CD14-positive monocyte (primary cell): ENCODE measurements at regions not wholly inside any gene's neighbourhood (a gene's known extent, or its start where the extent isn't known, plus 50 kb on each side); places are given as distances from the start of the nearest gene placed in this dataset.

Source experiments
- DNase-seq, 3 donors: peaks; one replicate each; pipeline ENCODE4 v3.0.0-alpha.2; 2011 to 2022
- H2AFZ ChIP-seq: 2 replicates; pipeline ENCODE4 v1.6.0; 2012; ENCODE audit warnings: mild to moderate bottlenecking, low read depth, low read length, inconsistent platforms; ENCODE audit not compliant: insufficient read depth, poor library complexity, severe bottlenecking
- H3K27ac ChIP-seq, 2 donors: 1 replicate in 1 of 2; 2 replicates in 1 of 2; pipeline ENCODE4 v1.5.1; 2012 to 2013; ENCODE audit warnings: low read length in 2 of 2, control low read depth in 1 of 2, inconsistent platforms in 1 of 2, low read depth in 1 of 2, mild to moderate bottlenecking in 1 of 2
- H3K27me3 ChIP-seq, 2 donors: one replicate each; pipeline versions ENCODE4 v1.6.0 to v1.6.1; 2011 to 2013; ENCODE audit warnings: low read length in 2 of 2; ENCODE audit not compliant: control insufficient read depth in 2 of 2, insufficient read depth in 2 of 2
- H3K36me3 ChIP-seq, 2 donors: replicated peaks in 1 of 2; 1 replicate in 1 of 2; 2 replicates in 1 of 2; pipeline versions ENCODE4 v1.5.1 to v1.6.1; 2012 to 2013; ENCODE audit warnings: low read length in 2 of 2, control low read depth in 1 of 2, inconsistent platforms in 1 of 2, mild to moderate bottlenecking in 1 of 2; ENCODE audit not compliant: insufficient read depth in 2 of 2, control insufficient read depth in 1 of 2
- H3K4me1 ChIP-seq, 2 donors: 1 replicate in 1 of 2; 2 replicates in 1 of 2; pipeline versions ENCODE4 v1.5.1 to v1.6.1; 2012 to 2013; ENCODE audit warnings: low read length in 2 of 2, control low read depth in 1 of 2, inconsistent platforms in 1 of 2, mild to moderate bottlenecking in 1 of 2, moderate library complexity in 1 of 2; ENCODE audit not compliant: insufficient read depth in 2 of 2, control insufficient read depth in 1 of 2
- H3K4me2 ChIP-seq: replicated peaks from 2 replicates; pipeline ENCODE3; 2012; ENCODE audit warnings: low read length, moderate library complexity, mild to moderate bottlenecking; ENCODE audit not compliant: poor library complexity, severe bottlenecking; ENCODE audit errors: extremely low read depth
- H3K4me3 ChIP-seq, 3 experiments: fragments of 200-600 bp in 1 of 3; sonication (generic) in 1 of 3; replicated peaks in 1 of 3; 1 replicate in 2 of 3; 2 replicates in 1 of 3; pipeline ENCODE4 v1.5.1; 2011 to 2013; ENCODE audit warnings: low read length in 3 of 3, mild to moderate bottlenecking in 3 of 3, control low read depth in 2 of 3, low read depth in 2 of 3, inconsistent platforms in 1 of 3, moderate library complexity in 1 of 3
- H3K79me2 ChIP-seq: 2 replicates; pipeline ENCODE4 v1.6.0; 2012; ENCODE audit warnings: mild to moderate bottlenecking, control low read depth, inconsistent platforms, low read length, moderate library complexity; ENCODE audit not compliant: insufficient read depth
- H3K9ac ChIP-seq: 2 replicates; pipeline ENCODE4 v1.6.0; 2017; ENCODE audit warnings: low read length, mild to moderate bottlenecking; ENCODE audit not compliant: insufficient read depth, poor library complexity, severe bottlenecking
- H3K9me3 ChIP-seq, 2 donors: replicated peaks in 1 of 2; 1 replicate in 1 of 2; 2 replicates in 1 of 2; pipeline versions ENCODE4 v1.5.1 to v1.6.1; 2012 to 2013; ENCODE audit warnings: low read length in 2 of 2, control low read depth in 1 of 2; ENCODE audit not compliant: control insufficient read depth in 1 of 2, insufficient read depth in 1 of 2
- H4K20me1 ChIP-seq: 2 replicates; pipeline ENCODE4 v1.6.0; 2012; ENCODE audit warnings: mild to moderate bottlenecking, low read length, control low read depth, moderate library complexity; ENCODE audit not compliant: insufficient read depth
- H3K27ac Mint-ChIP-seq, 7 donors: one replicate each; pipeline ENCODE4 v1.8.0; 2020; ENCODE audit warnings: mild to moderate bottlenecking in 7 of 7, mixed read lengths in 7 of 7, moderate library complexity in 6 of 7, inconsistent platforms in 2 of 7
- H3K27me3 Mint-ChIP-seq, 3 donors: one replicate each; pipeline ENCODE4 v1.8.0; 2021 to 2022; ENCODE audit warnings: low read depth in 3 of 3, mild to moderate bottlenecking in 3 of 3, mixed read lengths in 3 of 3, moderate library complexity in 3 of 3, inconsistent platforms in 1 of 3
- H3K36me3 Mint-ChIP-seq, 2 donors: one replicate each; pipeline ENCODE4 v1.8.0; 2020; ENCODE audit warnings: mixed read lengths in 2 of 2, inconsistent platforms in 1 of 2, mild to moderate bottlenecking in 1 of 2
- H3K4me1 Mint-ChIP-seq: one replicate; pipeline ENCODE4 v1.8.0; 2020; ENCODE audit warnings: mild to moderate bottlenecking, mixed read lengths
- H3K4me3 Mint-ChIP-seq, 2 donors: one replicate each; pipeline ENCODE4 v1.8.0; 2020; ENCODE audit warnings: mild to moderate bottlenecking in 2 of 2, mixed read lengths in 2 of 2, moderate library complexity in 1 of 2
- H3K9me3 Mint-ChIP-seq, 7 donors: one replicate each; pipeline ENCODE4 v1.8.0; 2020 to 2022; ENCODE audit warnings: mixed read lengths in 7 of 7, mild to moderate bottlenecking in 6 of 7, moderate library complexity in 6 of 7, inconsistent platforms in 2 of 7
- CTCF ChIP-seq: fragments of 200-600 bp; IDR thresholded peaks from one replicate; pipeline ENCODE4 v1.8.0; 2022; ENCODE audit warnings: antibody characterized with exemption, mild to moderate bottlenecking
- WGBS: methylation state at CpG from one replicate; pipeline ENCODE4 v1.1.5; 2013; ENCODE audit warnings: missing lambda C conversion rate; ENCODE audit not compliant: insufficient coverage; 5-methylcytosine and 5-hydroxymethylcytosine counted together
- intact Hi-C, 2 donors: fragments of 100-400 bp; cut with micrococcal nuclease; formaldehyde crosslinking; loops; one replicate each; pipeline versions ENCODE4 v1.15.0 to v1.15.1; 2023

GRCh38 chr5:23332650-23333251 lies 174.7 kb upstream of the PRDM9 start:
- WGBS = no CpG with 5 or more reads among the region's 1 CpG

GRCh38 chr5:23330726-23331125 lies 176.7 kb upstream of the PRDM9 start:
- Histone ChIP-seq H3K27me3 (no peaks in the 10 kb centered on the region), H3K27ac (no peak overlapping the region), H2AFZ (no peak overlapping the region), H3K9me3 (no peaks in the 10 kb centered on the region), H4K20me1 (no peaks in the 10 kb centered on the region), H3K79me2 (no peaks in the 10 kb centered on the region), H3K4me1 (no peaks in the 10 kb centered on the region), H3K9ac (no peak overlapping the region), H3K4me2 (no peak overlapping the region), H3K36me3 (no peaks in the 10 kb centered on the region), H3K4me3 (no peak overlapping the region)
- Mint-ChIP-seq H3K4me3 (no peak overlapping the region), H3K36me3 (no peaks in the 10 kb centered on the region), H3K27me3 (no peaks in the 10 kb centered on the region), H3K4me1 (no peaks in the 10 kb centered on the region), H3K27ac (no peak overlapping the region), H3K9me3 (no peaks in the 10 kb centered on the region)
- intact Hi-C loops = no loop called here
- DNase-seq = no peak
- WGBS = 60% methylated on average over 1 of the region's 3 CpGs
- no peak for TF ChIP-seq CTCF

More at GRCh38 chr5:23332650-23333251, 174.7 kb upstream of the PRDM9 start:
- Histone ChIP-seq H3K4me2 (no peak overlapping the region), H3K4me1 (no peaks in the 10 kb centered on the region), H3K9ac (no peak overlapping the region), H3K27me3 (no peaks in the 10 kb centered on the region), H4K20me1 (no peaks in the 10 kb centered on the region), H3K4me3 (no peak overlapping the region), H3K27ac (no peak overlapping the region), H2AFZ (no peak overlapping the region), H3K36me3 (no peaks in the 10 kb centered on the region), H3K79me2 (no peaks in the 10 kb centered on the region), H3K9me3 (no peaks in the 10 kb centered on the region)
- no peak for TF ChIP-seq CTCF
- H3K27me3 Mint-ChIP-seq = no peaks in the 10 kb centered on the region
- H3K36me3 Mint-ChIP-seq = no peaks in the 10 kb centered on the region
- H3K27ac Mint-ChIP-seq = no peak overlapping the region
- peaks cover 0 to 3% (median 0%) of the 10 kb centered on the region in 7 donors for H3K9me3 Mint-ChIP-seq
- intact Hi-C loops = no loop called here
- no peak overlapping the region for H3K4me3 Mint-ChIP-seq
- no peak for DNase-seq
- no peaks in the 10 kb centered on the region for H3K4me1 Mint-ChIP-seq
